ENCODE measurements at regions not wholly inside any gene's neighbourhood (a gene's known extent, or its start where the extent isn't known, plus 50 kb on each side); places are given as distances from the start of the nearest gene placed in this dataset.

DNA sequence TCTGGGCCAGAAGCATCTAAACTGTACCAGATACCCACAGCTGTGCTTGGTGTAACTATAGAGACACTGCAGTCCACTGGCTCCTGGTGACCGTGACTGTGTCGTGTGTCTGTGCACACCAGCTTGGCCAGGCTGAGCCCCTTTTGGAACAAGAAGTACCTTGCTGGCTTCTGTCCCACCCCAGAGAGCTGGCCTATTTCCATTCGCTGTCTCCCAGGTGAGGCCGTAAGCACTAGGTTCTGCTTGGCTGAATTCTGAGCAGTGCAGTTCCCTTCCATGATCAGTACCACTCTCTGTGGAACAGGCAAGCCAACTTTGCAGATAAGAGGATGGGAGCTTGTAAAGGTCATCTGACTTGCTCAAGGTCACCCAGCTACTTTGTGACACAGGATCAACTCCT, 119.9 kb upstream of the DNAH14 start:
- Mint-ChIP-seq H3K9me3 (peaks cover 49% of the 10 kb centered on the region), H3K27ac (no peak overlapping the region), H3K36me3 (ENCODE audit: low read depth) (peaks cover 5% of the 10 kb centered on the region), H3K4me1 (no peaks in the 10 kb centered on the region), H3K4me3 (no peak overlapping the region), H3K27me3 (ENCODE audit: insufficient read depth) (peaks cover 3% of the 10 kb centered on the region)
- Histone ChIP-seq H3K4me3 (ENCODE audit: low read length) (no peak overlapping the region), H3K4me1 (ENCODE audit: control insufficient read depth, insufficient read depth, low read length) (no peaks in the 10 kb centered on the region), H3K36me3 (ENCODE audit: control insufficient read depth, insufficient read depth, low read length) (no peaks in the 10 kb centered on the region), H3K27ac (ENCODE audit: low read depth, low read length) (no peak overlapping the region), H3K9me3 (ENCODE audit: control insufficient read depth, low read length) (peaks cover 23% of the 10 kb centered on the region), H3K9ac (ENCODE audit: extremely low read depth, low read length, poor library complexity, severe bottlenecking) (no peak overlapping the region), H3K27me3 (ENCODE audit: control insufficient read depth, insufficient read depth, low read length, poor library complexity, severe bottlenecking) (no peaks in the 10 kb centered on the region)
- TF ChIP-seq, protein P1, sequence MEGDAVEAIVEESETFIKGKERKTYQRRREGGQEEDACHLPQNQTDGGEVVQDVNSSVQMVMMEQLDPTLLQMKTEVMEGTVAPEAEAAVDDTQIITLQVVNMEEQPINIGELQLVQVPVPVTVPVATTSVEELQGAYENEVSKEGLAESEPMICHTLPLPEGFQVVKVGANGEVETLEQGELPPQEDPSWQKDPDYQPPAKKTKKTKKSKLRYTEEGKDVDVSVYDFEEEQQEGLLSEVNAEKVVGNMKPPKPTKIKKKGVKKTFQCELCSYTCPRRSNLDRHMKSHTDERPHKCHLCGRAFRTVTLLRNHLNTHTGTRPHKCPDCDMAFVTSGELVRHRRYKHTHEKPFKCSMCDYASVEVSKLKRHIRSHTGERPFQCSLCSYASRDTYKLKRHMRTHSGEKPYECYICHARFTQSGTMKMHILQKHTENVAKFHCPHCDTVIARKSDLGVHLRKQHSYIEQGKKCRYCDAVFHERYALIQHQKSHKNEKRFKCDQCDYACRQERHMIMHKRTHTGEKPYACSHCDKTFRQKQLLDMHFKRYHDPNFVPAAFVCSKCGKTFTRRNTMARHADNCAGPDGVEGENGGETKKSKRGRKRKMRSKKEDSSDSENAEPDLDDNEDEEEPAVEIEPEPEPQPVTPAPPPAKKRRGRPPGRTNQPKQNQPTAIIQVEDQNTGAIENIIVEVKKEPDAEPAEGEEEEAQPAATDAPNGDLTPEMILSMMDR (conservative IDR thresholded peaks at IDR 0.05) = no peak
- no peak for DNase-seq
- WGBS, 2 experiments (ENCODE audit: insufficient coverage in 1 of 2, insufficient read length in 1 of 2) = 94 to 100% methylated on average over 4 of the region's 4 CpGs

- Mint-ChIP-seq H3K9me3 (peaks cover 54% of the 10 kb centered on the region), H3K27me3 (ENCODE audit: insufficient read depth) (no peaks in the 10 kb centered on the region), H3K36me3 (ENCODE audit: low read depth) (peaks cover 7% of the 10 kb centered on the region), H3K4me3 (no peak overlapping the region), H3K4me1 (no peaks in the 10 kb centered on the region), H3K27ac (no peak overlapping the region)
- TF ChIP-seq, protein P1 (conservative IDR thresholded peaks at IDR 0.05) = no peak
- H3K4me1 ChIP-seq (ENCODE audit: control insufficient read depth, insufficient read depth, low read length) = no peaks in the 10 kb centered on the region
- H3K9me3 ChIP-seq (ENCODE audit: control insufficient read depth, low read length) = peaks cover 36% of the 10 kb centered on the region
- H3K4me3 ChIP-seq (ENCODE audit: low read length) = no peak overlapping the region
- no peaks in the 10 kb centered on the region for H3K36me3 ChIP-seq (ENCODE audit: control insufficient read depth, insufficient read depth, low read length)
- H3K9ac ChIP-seq (ENCODE audit: extremely low read depth, low read length, poor library complexity, severe bottlenecking) = no peak overlapping the region
- DNase-seq = no peak
- H3K27me3 ChIP-seq (ENCODE audit: control insufficient read depth, insufficient read depth, low read length, poor library complexity, severe bottlenecking) = no peaks in the 10 kb centered on the region
- 93 to 94% methylated on average over 4 to 7 of the region's 7 CpGs for WGBS, 2 experiments (ENCODE audit: insufficient coverage in 1 of 2, insufficient read length in 1 of 2)
- no peak overlapping the region for H3K27ac ChIP-seq (ENCODE audit: low read depth, low read length)
Measured at GRCh38 chr1:224811564-224811963, 117.9 kb upstream of the DNAH14 start.

GRCh38 chr1:224815647-224816046, 113.8 kb upstream of the DNAH14 start:
- no peak for DNase-seq
- Histone ChIP-seq H3K36me3 (ENCODE audit: control insufficient read depth, insufficient read depth, low read length) (no peaks in the 10 kb centered on the region), H3K4me1 (ENCODE audit: control insufficient read depth, insufficient read depth, low read length) (peaks cover 14% of the 10 kb centered on the region), H3K27ac (ENCODE audit: low read depth, low read length) (no peak overlapping the region), H3K4me3 (ENCODE audit: low read length) (no peak overlapping the region), H3K9me3 (ENCODE audit: control insufficient read depth, low read length) (peaks cover 46% of the 10 kb centered on the region), H3K9ac (ENCODE audit: extremely low read depth, low read length, poor library complexity, severe bottlenecking) (no peak overlapping the region), H3K27me3 (ENCODE audit: control insufficient read depth, insufficient read depth, low read length, poor library complexity, severe bottlenecking) (no peaks in the 10 kb centered on the region)
- Mint-ChIP-seq H3K4me1 (peaks cover 13% of the 10 kb centered on the region), H3K36me3 (ENCODE audit: low read depth) (peaks cover 6% of the 10 kb centered on the region), H3K27ac (no peak overlapping the region), H3K9me3 (peaks cover 47% of the 10 kb centered on the region), H3K4me3 (no peak overlapping the region), H3K27me3 (ENCODE audit: insufficient read depth) (no peaks in the 10 kb centered on the region)
- WGBS, 2 experiments (ENCODE audit: insufficient coverage in 1 of 2, insufficient read length in 1 of 2) = 74 to 97% methylated on average over 2 of the region's 2 CpGs
- TF ChIP-seq, protein P1 (conservative IDR thresholded peaks at IDR 0.05) = no peak

Measured in endodermal cell (in vitro differentiated cells).